HG03025 (cell line): ENCODE measurements at regions not wholly inside any gene's neighbourhood (a gene's known extent, or its start where the extent isn't known, plus 50 kb on each side); places are given as distances from the start of the nearest gene placed in this dataset.
"Not testable (repeated sequence)": the region's sequence is repeated elsewhere in the genome, so short reads cannot be mapped to it uniquely, and the experiment has no call there.

Source experiments
- ATAC-seq: cut with Tn5 transposase; IDR thresholded peaks from one replicate; pipeline ENCODE4 v1.9.1; 2021; ENCODE audit warnings: mild to moderate bottlenecking, moderate library complexity; ENCODE audit not compliant: unreplicated experiment, low FRiP score

GRCh38 chr7:34567906-34568305 lies 90.1 kb upstream of the NPSR1 start:
- ATAC-seq: no peak

DNA sequence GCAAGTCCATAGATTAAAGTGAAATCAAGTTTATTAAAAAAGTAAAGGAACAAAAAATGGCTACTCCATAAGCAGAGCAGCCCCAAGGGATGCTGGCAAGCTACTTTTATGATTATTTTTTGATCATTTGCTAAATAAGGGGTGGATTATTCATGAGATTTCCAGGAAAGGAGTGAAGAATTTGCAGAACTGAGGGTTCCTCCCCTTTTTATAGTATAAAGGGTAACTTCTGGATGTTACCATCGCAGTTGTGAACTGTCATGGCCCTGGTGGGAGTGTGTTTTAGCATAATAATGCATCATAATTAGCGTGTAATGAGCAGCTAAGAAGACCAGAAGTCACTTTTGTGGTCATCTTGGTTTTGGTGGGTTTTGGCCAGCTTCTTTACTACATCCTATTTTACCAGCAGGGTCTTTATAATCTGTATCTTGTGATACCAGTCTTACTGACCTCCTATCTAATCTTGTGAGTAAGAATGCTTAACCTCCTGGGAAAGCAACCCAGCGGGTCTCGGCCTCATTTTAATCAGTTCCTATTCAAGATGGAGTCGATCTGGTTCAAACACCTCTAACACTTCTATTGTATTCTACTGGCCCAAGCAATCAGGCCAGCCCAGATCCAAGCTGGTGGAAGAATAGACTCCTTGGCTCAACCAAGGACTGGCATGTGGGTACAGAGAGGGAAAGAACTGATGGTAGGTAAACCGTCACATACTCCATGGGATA lies 87.9 kb upstream of the NPSR1 start:
- no peak for ATAC-seq

DNA sequence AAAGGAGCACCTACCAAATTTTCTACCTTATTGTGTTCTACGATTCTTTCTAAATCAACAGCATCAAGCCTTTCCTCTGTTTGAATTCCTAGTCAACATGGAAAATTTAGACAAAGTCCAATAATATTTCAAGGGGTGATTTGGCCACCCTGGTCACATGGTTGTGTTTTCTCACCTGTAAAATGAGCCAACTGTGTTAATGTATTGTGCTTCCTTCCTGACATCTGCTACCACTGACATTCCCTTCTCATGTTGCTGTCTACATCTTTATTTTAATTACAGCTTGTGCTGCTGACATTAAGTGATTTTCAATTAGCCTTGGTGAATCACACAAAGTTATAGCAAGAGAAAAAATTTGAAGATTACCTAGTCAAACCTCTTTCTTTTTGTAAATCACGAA lies 83.0 kb upstream of the NPSR1 start:
- no peak for ATAC-seq

GRCh38 chr7:34577934-34578333 lies 80.1 kb upstream of the NPSR1 start:
- not testable (repeated sequence) for ATAC-seq

GRCh38 chr7:34581698-34582097 lies 76.3 kb upstream of the NPSR1 start:
- ATAC-seq: not testable (repeated sequence)

- ATAC-seq: no peak
Measured at GRCh38 chr7:34584526-34584925, 73.5 kb upstream of the NPSR1 start.

DNA sequence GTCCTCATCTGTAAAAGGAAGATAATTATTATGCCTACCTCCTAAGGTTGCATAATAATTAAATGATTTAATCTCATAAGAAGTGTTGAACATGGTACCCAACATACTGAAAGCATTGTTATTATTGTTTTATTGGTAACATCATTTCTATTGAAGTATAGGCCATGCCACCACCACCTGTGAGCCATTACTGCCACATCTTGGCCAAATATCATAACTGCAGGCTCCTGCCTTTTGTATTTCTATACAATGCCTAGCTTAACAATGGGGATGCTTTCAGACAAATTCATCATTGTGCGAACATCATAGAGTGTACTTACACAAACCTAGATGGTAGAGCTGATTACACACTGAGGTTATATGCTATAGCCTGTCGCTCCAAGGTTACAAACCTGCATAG lies 61.1 kb upstream of the NPSR1 start:
- ATAC-seq: no peak

DNA sequence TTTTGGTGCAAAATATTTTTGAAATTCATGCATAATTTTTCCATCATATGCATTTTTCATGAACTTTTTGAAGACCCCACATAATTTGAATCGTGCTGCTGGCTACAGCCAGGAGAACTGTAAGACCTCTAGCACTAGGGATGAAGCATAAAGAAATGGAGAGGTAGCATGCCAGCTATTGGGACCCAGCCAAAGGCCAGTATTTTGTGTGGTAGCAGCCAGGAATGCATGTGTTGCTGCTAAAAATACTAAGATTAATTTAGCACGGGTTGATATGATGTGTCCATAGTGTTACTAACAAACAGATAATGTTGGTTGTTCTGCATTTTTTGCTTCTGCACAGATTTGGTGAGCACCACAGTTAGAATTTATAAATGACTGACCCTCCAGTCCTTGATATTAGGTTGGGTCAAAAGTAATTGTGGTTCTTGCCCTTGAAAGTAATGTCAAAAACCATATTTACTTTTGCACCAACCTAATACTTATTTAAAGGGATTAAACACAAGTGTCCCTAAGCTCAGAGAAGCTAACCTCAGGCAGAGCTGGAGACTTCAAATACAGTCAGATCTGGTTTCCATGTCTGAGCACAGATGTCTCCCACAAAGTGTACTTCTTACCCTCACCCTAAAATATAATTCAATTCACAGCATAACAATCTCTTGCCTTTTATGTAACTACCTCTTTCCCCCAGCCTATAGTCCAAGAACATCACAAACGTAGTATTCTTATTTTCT lies 54.1 kb upstream of the NPSR1 start:
- ATAC-seq: no peak
